ENCODE measurements at regions not wholly inside any gene's neighbourhood (a gene's known extent, or its start where the extent isn't known, plus 50 kb on each side); places are given as distances from the start of the nearest gene placed in this dataset.
"Not testable (repeated sequence)": the region's sequence is repeated elsewhere in the genome, so short reads cannot be mapped to it uniquely, and the experiment has no call there.

- DNase-seq, result no peak
Measured at GRCh38 chr4:71081192-71081591, 87.7 kb downstream of the DCK start.

GRCh38 chr4:71093745-71094144 is 100.3 kb downstream of the DCK start:
- DNase-seq, result no peak

- no peak for DNase-seq
Measured at GRCh38 chr4:71094201-71094600, 100.8 kb downstream of the DCK start.

- no peak for DNase-seq
Measured at GRCh38 chr4:71095141-71095540, 101.7 kb downstream of the DCK start.

GRCh38 chr4:71095545-71095944 is 102.1 kb downstream of the DCK start:
- DNase-seq, result no peak

- no peak for DNase-seq
Measured at GRCh38 chr4:71107726-71108125, 114.3 kb downstream of the DCK start.

- DNase-seq, result peak; percentile 13
Measured at GRCh38 chr4:71110499-71110898, 117.0 kb downstream of the DCK start.

GRCh38 chr4:71111133-71111532 is 117.7 kb downstream of the DCK start:
- not testable (repeated sequence) for DNase-seq

- no peak for DNase-seq
Measured at GRCh38 chr4:71113294-71113693, 119.8 kb downstream of the DCK start.

GRCh38 chr4:71120831-71121524 is 127.5 kb downstream of the DCK start:
- no peak for DNase-seq

GRCh38 chr4:71123951-71124350 is 130.5 kb downstream of the DCK start:
- DNase-seq, result no peak

- DNase-seq, result no peak
Measured at GRCh38 chr4:71125137-71125536, 131.7 kb downstream of the DCK start.

- DNase-seq, result no peak
Measured at GRCh38 chr4:71126719-71127118, 133.3 kb downstream of the DCK start.

- peak; percentile 2 for DNase-seq
Measured at GRCh38 chr4:71130827-71131603, 137.6 kb downstream of the DCK start.

GRCh38 chr4:71132486-71132885 is 139.0 kb downstream of the DCK start:
- no peak for DNase-seq

GRCh38 chr4:71133491-71133890 is 140.0 kb downstream of the DCK start:
- DNase-seq, result no peak

- no peak for DNase-seq
Measured at GRCh38 chr4:71136071-71136470, 142.6 kb downstream of the DCK start.

- no peak for DNase-seq
Measured at GRCh38 chr4:71138007-71138615, 144.7 kb downstream of the DCK start.

- no peak for DNase-seq
Measured at GRCh38 chr4:71140563-71140962, 147.1 kb downstream of the DCK start.

GRCh38 chr4:71141125-71141524 is 147.7 kb downstream of the DCK start:
- DNase-seq, result no peak

GRCh38 chr4:71147261-71147660 is 153.8 kb downstream of the DCK start:
- no peak for DNase-seq

GRCh38 chr4:71148545-71148944 is 155.1 kb downstream of the DCK start:
- DNase-seq, result no peak

GRCh38 chr4:71151054-71151453 is 157.6 kb downstream of the DCK start:
- no peak for DNase-seq

- DNase-seq, result no peak
Measured at GRCh38 chr4:71156616-71157015, 163.2 kb downstream of the DCK start.
